ENCODE measurements at regions not wholly inside any gene's neighbourhood (a gene's known extent, or its start where the extent isn't known, plus 50 kb on each side); places are given as distances from the start of the nearest gene placed in this dataset.

DNA sequence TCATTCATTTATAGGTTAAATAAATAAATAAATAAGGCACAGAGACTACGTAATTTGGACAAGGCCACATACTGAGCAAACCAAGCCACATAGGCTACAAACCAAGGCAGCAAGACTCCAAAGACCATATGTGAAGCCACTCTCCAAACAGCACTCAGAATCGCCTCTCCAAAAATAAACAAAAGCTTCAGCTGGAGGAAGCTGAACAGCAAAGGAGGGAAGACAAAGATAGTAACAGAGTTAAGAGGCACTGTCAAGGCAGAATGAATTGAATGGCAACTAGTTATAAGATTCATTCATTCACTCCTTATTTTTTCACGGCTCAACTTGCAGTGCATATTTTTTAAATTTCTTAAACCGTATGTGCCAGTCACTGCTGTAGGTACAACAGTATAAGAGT lies 200.5 kb upstream of the GRIP1 start:
- CTCF ChIA-PET (ENCODE audit: low intra/inter-chr PET ratio) = no interaction called here
- H3K9ac ChIP-seq (ENCODE audit: insufficient read depth in 1 of 2, low read depth in 2 of 2, low read length in 2 of 2) = no peak overlapping the region
- H3K9me1 ChIP-seq (ENCODE audit: control insufficient read depth, insufficient read depth, low read length) = no peaks in the 10 kb centered on the region
- ATAC-seq = no peak
- BruUV-seq (replicated peaks) = no TSS peak
- H3K36me3 ChIP-seq (ENCODE audit: control insufficient read depth, insufficient read depth, low read length) = no peaks in the 10 kb centered on the region
- DNase-seq (ENCODE audit: extremely low read depth in 1 of 4, low spot score in 3 of 4) = no peak
- no peak overlapping the region for H3K27ac ChIP-seq (ENCODE audit: extremely low read depth, low read depth, low read length)
- no peak overlapping the region for H3K4me3 ChIP-seq
- no peaks in the 10 kb centered on the region for H4K20me1 ChIP-seq (replicated peaks; ENCODE audit: control insufficient read depth, insufficient read depth, low read length)
- H2AFZ ChIP-seq (ENCODE audit: low read depth, low read length) = no peak overlapping the region
- 5% methylated on average over 4 of the region's 4 CpGs for WGBS (ENCODE audit: insufficient coverage, low coverage, missing lambda C conversion rate)
- no peaks in the 10 kb centered on the region for H3K9me3 ChIP-seq (replicated peaks; ENCODE audit: control insufficient read depth, insufficient read depth, low read depth, low read length)
- POLR2A ChIA-PET = interaction anchor here (0.9 kb wide), 1 partner anchor 10 kb away, joined by 4 read pairs; no protein-coding TSS in a partner anchor
- FAIRE-seq = no peak
- intact Hi-C loops (cut with micrococcal nuclease) = no loop called here
- no peaks in the 10 kb centered on the region for H3K79me2 ChIP-seq (ENCODE audit: control insufficient read depth, insufficient read depth, low read length)
- in situ Hi-C loops (cut with MboI) = no loop called here
- no peaks in the 10 kb centered on the region for H3K4me1 ChIP-seq (replicated peaks in 1 of 2; ENCODE audit: control insufficient read depth in 2 of 2, insufficient read depth in 2 of 2, low read length in 2 of 2)
- H3K4me2 ChIP-seq (ENCODE audit: insufficient read depth, low read length) = no peak overlapping the region; the same call in 1 of the 2 replicates
- TF ChIP-seq, protein P1, sequence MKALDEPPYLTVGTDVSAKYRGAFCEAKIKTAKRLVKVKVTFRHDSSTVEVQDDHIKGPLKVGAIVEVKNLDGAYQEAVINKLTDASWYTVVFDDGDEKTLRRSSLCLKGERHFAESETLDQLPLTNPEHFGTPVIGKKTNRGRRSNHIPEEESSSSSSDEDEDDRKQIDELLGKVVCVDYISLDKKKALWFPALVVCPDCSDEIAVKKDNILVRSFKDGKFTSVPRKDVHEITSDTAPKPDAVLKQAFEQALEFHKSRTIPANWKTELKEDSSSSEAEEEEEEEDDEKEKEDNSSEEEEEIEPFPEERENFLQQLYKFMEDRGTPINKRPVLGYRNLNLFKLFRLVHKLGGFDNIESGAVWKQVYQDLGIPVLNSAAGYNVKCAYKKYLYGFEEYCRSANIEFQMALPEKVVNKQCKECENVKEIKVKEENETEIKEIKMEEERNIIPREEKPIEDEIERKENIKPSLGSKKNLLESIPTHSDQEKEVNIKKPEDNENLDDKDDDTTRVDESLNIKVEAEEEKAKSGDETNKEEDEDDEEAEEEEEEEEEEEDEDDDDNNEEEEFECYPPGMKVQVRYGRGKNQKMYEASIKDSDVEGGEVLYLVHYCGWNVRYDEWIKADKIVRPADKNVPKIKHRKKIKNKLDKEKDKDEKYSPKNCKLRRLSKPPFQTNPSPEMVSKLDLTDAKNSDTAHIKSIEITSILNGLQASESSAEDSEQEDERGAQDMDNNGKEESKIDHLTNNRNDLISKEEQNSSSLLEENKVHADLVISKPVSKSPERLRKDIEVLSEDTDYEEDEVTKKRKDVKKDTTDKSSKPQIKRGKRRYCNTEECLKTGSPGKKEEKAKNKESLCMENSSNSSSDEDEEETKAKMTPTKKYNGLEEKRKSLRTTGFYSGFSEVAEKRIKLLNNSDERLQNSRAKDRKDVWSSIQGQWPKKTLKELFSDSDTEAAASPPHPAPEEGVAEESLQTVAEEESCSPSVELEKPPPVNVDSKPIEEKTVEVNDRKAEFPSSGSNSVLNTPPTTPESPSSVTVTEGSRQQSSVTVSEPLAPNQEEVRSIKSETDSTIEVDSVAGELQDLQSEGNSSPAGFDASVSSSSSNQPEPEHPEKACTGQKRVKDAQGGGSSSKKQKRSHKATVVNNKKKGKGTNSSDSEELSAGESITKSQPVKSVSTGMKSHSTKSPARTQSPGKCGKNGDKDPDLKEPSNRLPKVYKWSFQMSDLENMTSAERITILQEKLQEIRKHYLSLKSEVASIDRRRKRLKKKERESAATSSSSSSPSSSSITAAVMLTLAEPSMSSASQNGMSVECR (CRISPR knock-in tag; IDR thresholded peaks at IDR 0.05) = no peak
- no peak for TF ChIP-seq RBM17 (IDR thresholded peaks at IDR 0.05; ENCODE audit: borderline replicate concordance, low read depth, low read length)
- no peaks in the 10 kb centered on the region for H3K27me3 ChIP-seq (ENCODE audit: control insufficient read depth in 2 of 2, insufficient read depth in 2 of 2, low read length in 2 of 2)

All from K562 (cell line).